Caco-2 (cell line): ENCODE measurements at regions not wholly inside any gene's neighbourhood (a gene's known extent, or its start where the extent isn't known, plus 50 kb on each side); places are given as distances from the start of the nearest gene placed in this dataset.

Source experiments
- BruUV-seq: library from RNA; stranded (reverse); fragments of 400-500 nt; replicated peaks from 2 replicates; lab custom pipeline; 2021; lab: Mats Ljungman, UMichigan
- CTCF ChIA-PET: fragments of 300-600 bp; sonication (Branson Sonifier 250); formaldehyde crosslinking; loops from one replicate; lab custom pipeline; 2022; ENCODE audit warnings: antibody characterized with exemption; lab: Charles Lee
- POLR2A ChIA-PET: fragments of 300-600 bp; sonication (Branson Sonifier 250); formaldehyde crosslinking; loops from one replicate; lab custom pipeline; 2022; ENCODE audit warnings: antibody characterized with exemption; lab: Charles Lee
- DNase-seq, 2 experiments: peaks; one replicate each; pipeline versions ENCODE4 v3.0.0 to v3.0.0-alpha.2; 2020 to 2022
- H3K27me3 ChIP-seq: replicated peaks from 2 replicates; pipeline ENCODE4 v1.6.0; 2011; ENCODE audit warnings: low read length; ENCODE audit not compliant: control insufficient read depth, insufficient read depth
- H3K36me3 ChIP-seq: 2 replicates; pipeline ENCODE4 v1.5.1; 2011; ENCODE audit warnings: low read length; ENCODE audit not compliant: control insufficient read depth, insufficient read depth
- H3K4me1 ChIP-seq: fragments of 250-450 bp; sonication (Bioruptor Pico); 2 replicates; pipeline ENCODE4 v1.5.1; 2020; ENCODE audit warnings: mild to moderate bottlenecking
- H3K4me3 ChIP-seq: 2 replicates; pipeline ENCODE4 v1.5.1; 2011; ENCODE audit warnings: low read depth, mild to moderate bottlenecking, control low read depth, low read length
- H3K9me3 ChIP-seq: fragments of 250-450 bp; sonication (Bioruptor Pico); 2 replicates; pipeline ENCODE4 v1.5.1; 2020; ENCODE audit warnings: mild to moderate bottlenecking, moderate library complexity
- H3K27ac Mint-ChIP-seq: one replicate; pipeline ENCODE4 v1.8.0; 2022; ENCODE audit warnings: mixed read lengths; ENCODE audit not compliant: unreplicated experiment
- H3K27me3 Mint-ChIP-seq: one replicate; pipeline ENCODE4 v1.8.0; 2022; ENCODE audit warnings: mixed read lengths; ENCODE audit not compliant: insufficient read depth, unreplicated experiment
- H3K36me3 Mint-ChIP-seq: one replicate; pipeline ENCODE4 v1.8.0; 2022; ENCODE audit warnings: mild to moderate bottlenecking, mixed read lengths; ENCODE audit not compliant: insufficient read depth, unreplicated experiment
- H3K4me1 Mint-ChIP-seq: one replicate; pipeline ENCODE4 v1.8.0; 2022; ENCODE audit warnings: low read depth, mixed read lengths; ENCODE audit not compliant: unreplicated experiment
- H3K4me3 Mint-ChIP-seq: one replicate; pipeline ENCODE4 v1.8.0; 2022; ENCODE audit warnings: mild to moderate bottlenecking, moderate library complexity, mixed read lengths; ENCODE audit not compliant: unreplicated experiment
- H3K9me3 Mint-ChIP-seq: one replicate; pipeline ENCODE4 v1.8.0; 2022; ENCODE audit warnings: mixed read lengths; ENCODE audit not compliant: unreplicated experiment
- intact Hi-C: fragments of 100-400 bp; cut with micrococcal nuclease; formaldehyde crosslinking; loops from one replicate; pipeline ENCODE4 v1.10.0; 2022; ENCODE audit not compliant: unreplicated experiment
- TF ChIP-seq, protein P1 (sequence below), 2 experiments: fragments of 200-600 bp in 1 of 2; IDR thresholded peaks; 1 replicate in 1 of 2; 2 replicates in 1 of 2; pipeline versions ENCODE4 v1.5.1 to v1.8.0; 2011 to 2022; ENCODE audit warnings: antibody characterized with exemption in 1 of 2, control low read depth in 1 of 2, inconsistent platforms in 1 of 2, low read depth in 1 of 2, low read length in 1 of 2, mild to moderate bottlenecking in 1 of 2, moderate library complexity in 1 of 2; ENCODE audit not compliant: insufficient read depth in 1 of 2, severe bottlenecking in 1 of 2, unreplicated experiment in 1 of 2

DNA sequence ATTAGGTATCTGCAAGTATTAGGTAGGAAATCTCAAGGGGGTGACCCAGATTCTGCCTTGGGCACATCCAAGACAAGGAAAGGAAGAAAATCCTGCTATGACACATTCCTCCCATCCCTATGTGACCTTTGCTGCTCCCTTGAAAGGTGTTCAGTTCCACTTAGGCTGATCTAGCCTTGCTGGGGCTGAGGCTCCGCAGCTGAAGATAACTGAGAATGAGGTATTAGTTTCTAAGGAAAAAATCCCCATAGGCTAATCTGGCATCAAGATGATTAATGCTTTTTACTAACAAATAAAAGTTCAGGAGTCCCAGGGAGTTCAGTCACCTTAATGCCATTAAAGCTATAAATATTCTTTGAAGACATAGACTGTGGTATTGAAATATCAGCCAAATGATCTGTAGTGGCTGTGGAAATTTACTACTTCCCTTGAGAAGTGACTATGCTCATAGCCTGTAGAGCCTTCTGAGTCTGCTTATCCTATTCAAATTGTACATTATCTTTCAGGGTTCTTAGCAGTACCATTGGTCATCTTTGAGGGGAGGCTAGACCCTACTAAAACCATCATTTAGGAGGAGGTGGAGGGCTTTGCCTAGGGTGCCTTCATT, 239.9 kb upstream of the RAG2 start:
- H3K4me3 Mint-ChIP-seq, result no peak overlapping the region
- H3K36me3 Mint-ChIP-seq, result no peaks in the 10 kb centered on the region
- TF ChIP-seq, protein P1, sequence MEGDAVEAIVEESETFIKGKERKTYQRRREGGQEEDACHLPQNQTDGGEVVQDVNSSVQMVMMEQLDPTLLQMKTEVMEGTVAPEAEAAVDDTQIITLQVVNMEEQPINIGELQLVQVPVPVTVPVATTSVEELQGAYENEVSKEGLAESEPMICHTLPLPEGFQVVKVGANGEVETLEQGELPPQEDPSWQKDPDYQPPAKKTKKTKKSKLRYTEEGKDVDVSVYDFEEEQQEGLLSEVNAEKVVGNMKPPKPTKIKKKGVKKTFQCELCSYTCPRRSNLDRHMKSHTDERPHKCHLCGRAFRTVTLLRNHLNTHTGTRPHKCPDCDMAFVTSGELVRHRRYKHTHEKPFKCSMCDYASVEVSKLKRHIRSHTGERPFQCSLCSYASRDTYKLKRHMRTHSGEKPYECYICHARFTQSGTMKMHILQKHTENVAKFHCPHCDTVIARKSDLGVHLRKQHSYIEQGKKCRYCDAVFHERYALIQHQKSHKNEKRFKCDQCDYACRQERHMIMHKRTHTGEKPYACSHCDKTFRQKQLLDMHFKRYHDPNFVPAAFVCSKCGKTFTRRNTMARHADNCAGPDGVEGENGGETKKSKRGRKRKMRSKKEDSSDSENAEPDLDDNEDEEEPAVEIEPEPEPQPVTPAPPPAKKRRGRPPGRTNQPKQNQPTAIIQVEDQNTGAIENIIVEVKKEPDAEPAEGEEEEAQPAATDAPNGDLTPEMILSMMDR (IDR thresholded peaks at IDR 0.05; ENCODE audit: insufficient read depth in 1 of 2, low read depth in 1 of 2, low read length in 1 of 2, severe bottlenecking in 1 of 2, unreplicated experiment in 1 of 2), result no peak
- Histone ChIP-seq H3K27me3 (no peaks in the 10 kb centered on the region), H3K4me1 (no peaks in the 10 kb centered on the region), H3K9me3 (no peaks in the 10 kb centered on the region), H3K4me3 (no peak overlapping the region), H3K36me3 (no peaks in the 10 kb centered on the region)
- no peak for DNase-seq
- peaks cover 3% of the 10 kb centered on the region for H3K27me3 Mint-ChIP-seq
- no peaks in the 10 kb centered on the region for H3K9me3 Mint-ChIP-seq
- H3K27ac Mint-ChIP-seq, result no peak overlapping the region
- no peaks in the 10 kb centered on the region for H3K4me1 Mint-ChIP-seq
- CTCF ChIA-PET, result no interaction called here
- POLR2A ChIA-PET, result no interaction called here
- BruUV-seq, result no TSS peak
- intact Hi-C loops, result no loop called here

DNA sequence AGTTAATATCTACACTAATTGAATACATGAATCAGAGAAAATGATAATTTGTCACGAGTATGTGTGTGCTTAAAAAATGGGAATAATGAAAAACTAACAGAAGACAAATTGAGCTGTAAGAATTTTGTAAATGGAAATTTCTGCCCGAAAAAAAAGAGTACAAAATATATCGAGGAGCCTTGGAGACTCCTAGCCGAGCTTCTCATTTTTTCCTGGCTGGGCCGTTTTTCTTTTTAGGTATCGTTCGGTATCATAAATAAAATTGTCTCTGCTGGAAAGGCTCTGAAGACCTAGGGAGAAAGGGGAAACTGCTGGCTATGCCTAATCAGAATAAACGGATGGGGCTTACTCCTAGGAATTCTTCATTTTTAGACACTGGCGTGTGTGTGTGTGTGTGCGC, 227.2 kb upstream of the RAG2 start:
- H3K4me1 Mint-ChIP-seq, result no peaks in the 10 kb centered on the region

DNA sequence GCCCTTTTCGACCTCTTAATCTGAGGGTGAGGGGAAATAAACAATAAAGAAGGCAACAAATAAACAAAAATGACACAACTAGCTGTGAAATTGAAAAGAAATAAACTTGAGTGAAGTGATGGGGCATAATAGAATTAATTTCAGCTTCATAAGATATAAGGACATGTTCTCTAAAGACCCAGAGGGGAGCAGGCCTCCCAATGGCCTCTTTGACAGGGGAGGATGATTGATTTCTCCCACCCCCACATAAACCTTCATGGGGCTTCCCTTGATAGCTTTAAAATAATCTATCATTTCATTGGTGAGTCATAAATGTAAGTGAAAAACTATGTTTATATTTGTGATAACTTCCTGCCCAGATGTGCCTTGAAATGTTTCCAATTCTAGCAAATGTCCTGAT, 226.3 kb upstream of the RAG2 start:
- Mint-ChIP-seq H3K9me3 (no peaks in the 10 kb centered on the region), H3K4me3 (no peak overlapping the region), H3K27me3 (peaks cover 8% of the 10 kb centered on the region), H3K36me3 (no peaks in the 10 kb centered on the region), H3K27ac (no peak overlapping the region), H3K4me1 (no peaks in the 10 kb centered on the region)
- Histone ChIP-seq H3K4me3 (no peak overlapping the region), H3K9me3 (no peaks in the 10 kb centered on the region), H3K27me3 (no peaks in the 10 kb centered on the region; the same call in 1 of the 2 replicates), H3K4me1 (no peaks in the 10 kb centered on the region), H3K36me3 (no peaks in the 10 kb centered on the region)
- DNase-seq, result no peak
- ChIA-PET CTCF (no interaction called here), POLR2A (no interaction called here)
- intact Hi-C loops, result no loop called here
- no TSS peak for BruUV-seq
- TF ChIP-seq, protein P1 (IDR thresholded peaks at IDR 0.05; ENCODE audit: insufficient read depth in 1 of 2, low read depth in 1 of 2, low read length in 1 of 2, severe bottlenecking in 1 of 2, unreplicated experiment in 1 of 2), result no peak

More for the DNA sequence above, 227.2 kb upstream of the RAG2 start:
- H3K36me3 ChIP-seq, result no peaks in the 10 kb centered on the region
- TF ChIP-seq, protein P1 (IDR thresholded peaks at IDR 0.05; ENCODE audit: insufficient read depth in 1 of 2, low read depth in 1 of 2, low read length in 1 of 2, severe bottlenecking in 1 of 2, unreplicated experiment in 1 of 2), result no peak
- intact Hi-C loops, result no loop called here
- H3K27ac Mint-ChIP-seq, result no peak overlapping the region
- H3K4me3 Mint-ChIP-seq, result no peak overlapping the region
- ChIA-PET CTCF (no interaction called here), POLR2A (no interaction called here)
- no peaks in the 10 kb centered on the region for H3K9me3 ChIP-seq
- no peaks in the 10 kb centered on the region for H3K27me3 ChIP-seq
- H3K27me3 Mint-ChIP-seq, result peaks cover 8% of the 10 kb centered on the region
- no peak overlapping the region for H3K4me3 ChIP-seq
- DNase-seq, result no peak
- no TSS peak for BruUV-seq
- no peaks in the 10 kb centered on the region for H3K36me3 Mint-ChIP-seq
- H3K4me1 ChIP-seq, result no peaks in the 10 kb centered on the region
- no peaks in the 10 kb centered on the region for H3K9me3 Mint-ChIP-seq
